ENCODE measurements at regions not wholly inside any gene's neighbourhood (a gene's known extent, or its start where the extent isn't known, plus 50 kb on each side); places are given as distances from the start of the nearest gene placed in this dataset.

GRCh38 chr1:101522486-101522885 is 285.7 kb downstream of the S1PR1 start:
- 91% methylated on average over 2 of the region's 2 CpGs; no CpG with 5 or more reads in 1 of the 2 experiments for WGBS, 2 experiments (ENCODE audit: extremely low coverage in 1 of 2, insufficient coverage in 1 of 2, insufficient read length in 1 of 2, insufficient replicate concordance in 2 of 2, low coverage in 1 of 2, low lambda C conversion rate in 2 of 2, missing lambda C conversion rate in 1 of 2)
- H4K91ac ChIP-seq (replicated peaks; ENCODE audit: insufficient read length, low read length), result no peak overlapping the region
- CTCF ChIA-PET (ENCODE audit: partially characterized antibody), result interaction anchor here (3.3 to 3.5 kb wide), 2 partner anchors 16 to 911 kb away, joined by 14 to 20 read pairs; no protein-coding TSS in a partner anchor

More at GRCh38 chr1:101522486-101522885, 285.7 kb downstream of the S1PR1 start:
- Histone ChIP-seq H4K8ac (ENCODE audit: extremely low read depth, insufficient read depth, low read length) (no peak overlapping the region), H4K5ac (ENCODE audit: insufficient read length, low read depth, low read length) (no peak overlapping the region), H3K56ac (replicated peaks; ENCODE audit: insufficient read length, low read depth, low read length) (no peak overlapping the region), H2BK20ac (ENCODE audit: low read length) (no peak overlapping the region), H2BK120ac (replicated peaks; ENCODE audit: low read depth, low read length) (no peak overlapping the region), H3K14ac (ENCODE audit: insufficient read length) (no peak overlapping the region), H3K4me1 (replicated peaks in 1 of 4; ENCODE audit: control insufficient read depth in 3 of 4, insufficient read depth in 4 of 4, low read length in 3 of 4) (no peaks in the 10 kb centered on the region), H2BK12ac (ENCODE audit: low read depth, low read length) (no peak overlapping the region), H3K23ac (ENCODE audit: insufficient read length) (no peak overlapping the region), H3K4ac (replicated peaks; ENCODE audit: insufficient read length, low read depth, low read length) (no peak overlapping the region), H2BK5ac (ENCODE audit: low read depth, low read length) (no peak overlapping the region), H3K9ac (replicated peaks in 1 of 4; ENCODE audit: extremely low read depth in 1 of 4, low read depth in 3 of 4, low read length in 3 of 4) (no peak overlapping the region), H2AFZ (ENCODE audit: low read length) (0 out of 2 replicates have a peak overlapping the region, but pooled peaks have one; percentile 4), H3K79me1 (ENCODE audit: low read depth, low read length) (no peaks in the 10 kb centered on the region), H3K9me3 (ENCODE audit: insufficient read depth in 2 of 2, low read depth in 1 of 2, low read length in 1 of 2) (no peaks in the 10 kb centered on the region), H3K27me3 (replicated peaks in 1 of 4; ENCODE audit: control insufficient read depth in 3 of 4, extremely low read depth in 1 of 4, insufficient read depth in 3 of 4, low read length in 3 of 4) (peaks cover 0 to 1% (median 0%) of the 10 kb centered on the region in 4 experiments; a peak in 1 of 7 replicates), H3K36me3 (ENCODE audit: control insufficient read depth in 2 of 4, insufficient read depth in 4 of 4, low read length in 3 of 4) (no peaks in the 10 kb centered on the region), H3K23me2 (ENCODE audit: low read depth, low read length) (no peaks in the 10 kb centered on the region), H3K4me2 (ENCODE audit: insufficient read depth in 1 of 2, low read depth in 2 of 2, low read length in 2 of 2) (no peak overlapping the region), H3K18ac (ENCODE audit: extremely low read depth, low read length) (no peak overlapping the region), H4K20me1 (replicated peaks in 1 of 2; ENCODE audit: control insufficient read depth in 1 of 2, insufficient read depth in 2 of 2, low read length in 2 of 2) (no peaks in the 10 kb centered on the region), H3K79me2 (ENCODE audit: control insufficient read depth in 1 of 2, insufficient read depth in 2 of 2, low read length in 2 of 2) (no peaks in the 10 kb centered on the region), H2AK5ac (ENCODE audit: low read depth, low read length) (no peak overlapping the region), H3K4me3 (ENCODE audit: extremely low read depth in 1 of 4, insufficient read depth in 2 of 4, low read depth in 3 of 4, low read length in 4 of 4) (no peak overlapping the region), H3K27ac (ENCODE audit: low read depth, low read length) (no peak overlapping the region), H2BK15ac (ENCODE audit: low read length) (no peak overlapping the region)
- DNase-seq (ENCODE audit: low read depth in 1 of 2, low spot score in 2 of 2) (no peak), FAIRE-seq (no peak)
- TF ChIP-seq CEBPB (IDR thresholded peaks at IDR 0.05; ENCODE audit: low read depth, low read length) (no peak), YY1 (IDR thresholded peaks at IDR 0.05; ENCODE audit: low read depth, low read length) (no peak), RFX5 (IDR thresholded peaks at IDR 0.05; ENCODE audit: borderline replicate concordance, low read depth, low read length) (no peak), BCL11A (IDR thresholded peaks at IDR 0.05; ENCODE audit: low read depth in 2 of 2, low read length in 2 of 2) (no peak), TAF7 (optimal IDR thresholded peaks at IDR 0.05; ENCODE audit: borderline replicate concordance, low read depth, low read length) (no peak)
- POLR2A ChIA-PET (ENCODE audit: partially characterized antibody), result no interaction called here
